ENCODE measurements at regions not wholly inside any gene's neighbourhood (a gene's known extent, or its start where the extent isn't known, plus 50 kb on each side); places are given as distances from the start of the nearest gene placed in this dataset.

GRCh38 chr18:57214976-57215375, 68.1 kb downstream of the BOD1L2 start:
- TF ChIP-seq CTCF (IDR thresholded peaks at IDR 0.05), result no peak
- no peak overlapping the region for H3K27ac Mint-ChIP-seq
- H3K27me3 Mint-ChIP-seq, result peaks cover 28% of the 10 kb centered on the region
- DNase-seq (no peak), ATAC-seq (no peak)
- ChIA-PET CTCF (interaction anchor here (1.0 kb wide), 1 partner anchor 346 kb away, joined by 4 read pairs; no protein-coding TSS in a partner anchor), POLR2A (no interaction called here)
- H3K4me1 Mint-ChIP-seq (ENCODE audit: low read depth), result peaks cover 5% of the 10 kb centered on the region
- H3K4me3 Mint-ChIP-seq, result no peak overlapping the region
- intact Hi-C loops (cut with micrococcal nuclease), result no loop called here
- no peaks in the 10 kb centered on the region for H3K9me3 Mint-ChIP-seq
- no peaks in the 10 kb centered on the region for H3K36me3 Mint-ChIP-seq (ENCODE audit: low read depth)

- H3K36me3 Mint-ChIP-seq (ENCODE audit: low read depth), result no peaks in the 10 kb centered on the region
- no peak for DNase-seq
These were observed 71.4 kb downstream of the BOD1L2 start for GRCh38 chr18:57218281-57218680.

GRCh38 chr18:57219964-57220363, 73.1 kb downstream of the BOD1L2 start:
- CTCF ChIA-PET, result interaction anchor here (1.3 kb wide), 1 partner anchor 8 kb away, joined by 3 read pairs; no protein-coding TSS in a partner anchor
- no peak overlapping the region for H3K27ac Mint-ChIP-seq
- H3K4me3 Mint-ChIP-seq, result no peak overlapping the region
- ATAC-seq (no peak), DNase-seq (no peak)
- intact Hi-C loops (cut with micrococcal nuclease), result no loop called here
- no peaks in the 10 kb centered on the region for H3K36me3 Mint-ChIP-seq (ENCODE audit: low read depth)
- H3K4me1 Mint-ChIP-seq (ENCODE audit: low read depth), result no peaks in the 10 kb centered on the region
- H3K27me3 Mint-ChIP-seq, result peaks cover 7% of the 10 kb centered on the region
- no peaks in the 10 kb centered on the region for H3K9me3 Mint-ChIP-seq
- TF ChIP-seq CTCF (IDR thresholded peaks at IDR 0.05), result no peak
- POLR2A ChIA-PET, result no interaction called here

More at GRCh38 chr18:57218281-57218680, 71.4 kb downstream of the BOD1L2 start:
- ChIA-PET POLR2A (no interaction called here), CTCF (no interaction called here)
- Mint-ChIP-seq H3K27me3 (peaks cover 12% of the 10 kb centered on the region), H3K4me3 (no peak overlapping the region), H3K27ac (no peak overlapping the region), H3K4me1 (ENCODE audit: low read depth) (no peaks in the 10 kb centered on the region), H3K9me3 (no peaks in the 10 kb centered on the region)
- TF ChIP-seq CTCF (IDR thresholded peaks at IDR 0.05), result no peak
- intact Hi-C loops (cut with micrococcal nuclease), result no loop called here
- no peak for ATAC-seq

- DNase-seq, result no peak
- ATAC-seq, result no peak
- Mint-ChIP-seq H3K27ac (no peak overlapping the region), H3K9me3 (no peaks in the 10 kb centered on the region), H3K4me1 (ENCODE audit: low read depth) (no peaks in the 10 kb centered on the region), H3K36me3 (ENCODE audit: low read depth) (no peaks in the 10 kb centered on the region), H3K4me3 (no peak overlapping the region), H3K27me3 (peaks cover 6% of the 10 kb centered on the region)
- intact Hi-C loops (cut with micrococcal nuclease), result no loop called here
- ChIA-PET POLR2A (no interaction called here), CTCF (interaction anchor here (1.3 kb wide), 1 partner anchor 9 kb away, joined by 3 read pairs; no protein-coding TSS in a partner anchor)
- no peak for TF ChIP-seq CTCF (IDR thresholded peaks at IDR 0.05)
These were observed 73.6 kb downstream of the BOD1L2 start for GRCh38 chr18:57220480-57220879.

GRCh38 chr18:57220930-57221483, 74.1 kb downstream of the BOD1L2 start:
- ChIA-PET CTCF (interaction anchor here (1.3 kb wide), 1 partner anchor 9 kb away, joined by 3 read pairs; no protein-coding TSS in a partner anchor), POLR2A (no interaction called here)
- ATAC-seq, result no peak
- Mint-ChIP-seq H3K27ac (no peak overlapping the region), H3K4me3 (no peak overlapping the region), H3K4me1 (ENCODE audit: low read depth) (no peaks in the 10 kb centered on the region), H3K9me3 (no peaks in the 10 kb centered on the region), H3K36me3 (ENCODE audit: low read depth) (no peaks in the 10 kb centered on the region), H3K27me3 (peaks cover 10% of the 10 kb centered on the region)
- no peak for DNase-seq
- intact Hi-C loops (cut with micrococcal nuclease), result no loop called here
- no peak for TF ChIP-seq CTCF (IDR thresholded peaks at IDR 0.05)

All from activated CD8-positive, alpha-beta T cell treated with anti-CD3 and anti-CD28 coated beads for 36 hours (primary cell).